ENCODE measurements at regions not wholly inside any gene's neighbourhood (a gene's known extent, or its start where the extent isn't known, plus 50 kb on each side); places are given as distances from the start of the nearest gene placed in this dataset.
A peak's percentile ranks its signal among the peaks of the same experiment; 100 is the strongest.

DNA sequence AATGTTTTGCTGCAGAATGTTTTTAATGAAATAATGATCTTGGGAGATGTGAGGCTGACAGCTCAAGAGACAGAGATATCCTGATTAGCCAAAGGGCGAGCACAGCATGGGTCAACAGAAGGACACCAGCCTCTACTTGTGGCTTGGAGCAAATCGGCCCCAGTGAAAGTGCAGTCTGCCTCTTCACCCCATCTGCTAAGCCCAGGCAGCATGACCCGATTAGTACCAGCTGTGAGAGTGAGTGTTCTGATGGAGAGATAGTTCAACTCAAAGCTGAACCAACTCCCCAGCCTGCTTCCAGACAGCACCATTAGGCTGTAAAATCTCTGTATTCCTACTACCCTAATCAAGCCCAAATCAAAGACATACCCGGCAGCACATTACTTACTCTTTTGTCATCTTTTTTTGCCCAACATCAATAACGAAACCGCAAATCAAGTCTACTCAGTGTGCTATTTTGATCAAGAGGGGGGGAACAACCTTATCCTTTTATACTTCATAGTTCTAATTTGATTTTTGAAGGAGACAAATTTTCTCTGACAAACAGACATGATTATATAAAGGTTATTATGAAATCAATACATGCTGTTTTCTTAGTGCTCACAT, 514.1 kb upstream of the NRSN1 start:
- ATAC-seq (ENCODE audit: low FRiP score) (no peak), DNase-seq (ENCODE audit: low spot score) (no peak)
- TF ChIP-seq, protein P1, sequence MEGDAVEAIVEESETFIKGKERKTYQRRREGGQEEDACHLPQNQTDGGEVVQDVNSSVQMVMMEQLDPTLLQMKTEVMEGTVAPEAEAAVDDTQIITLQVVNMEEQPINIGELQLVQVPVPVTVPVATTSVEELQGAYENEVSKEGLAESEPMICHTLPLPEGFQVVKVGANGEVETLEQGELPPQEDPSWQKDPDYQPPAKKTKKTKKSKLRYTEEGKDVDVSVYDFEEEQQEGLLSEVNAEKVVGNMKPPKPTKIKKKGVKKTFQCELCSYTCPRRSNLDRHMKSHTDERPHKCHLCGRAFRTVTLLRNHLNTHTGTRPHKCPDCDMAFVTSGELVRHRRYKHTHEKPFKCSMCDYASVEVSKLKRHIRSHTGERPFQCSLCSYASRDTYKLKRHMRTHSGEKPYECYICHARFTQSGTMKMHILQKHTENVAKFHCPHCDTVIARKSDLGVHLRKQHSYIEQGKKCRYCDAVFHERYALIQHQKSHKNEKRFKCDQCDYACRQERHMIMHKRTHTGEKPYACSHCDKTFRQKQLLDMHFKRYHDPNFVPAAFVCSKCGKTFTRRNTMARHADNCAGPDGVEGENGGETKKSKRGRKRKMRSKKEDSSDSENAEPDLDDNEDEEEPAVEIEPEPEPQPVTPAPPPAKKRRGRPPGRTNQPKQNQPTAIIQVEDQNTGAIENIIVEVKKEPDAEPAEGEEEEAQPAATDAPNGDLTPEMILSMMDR (IDR thresholded peaks at IDR 0.05): no peak

DNA sequence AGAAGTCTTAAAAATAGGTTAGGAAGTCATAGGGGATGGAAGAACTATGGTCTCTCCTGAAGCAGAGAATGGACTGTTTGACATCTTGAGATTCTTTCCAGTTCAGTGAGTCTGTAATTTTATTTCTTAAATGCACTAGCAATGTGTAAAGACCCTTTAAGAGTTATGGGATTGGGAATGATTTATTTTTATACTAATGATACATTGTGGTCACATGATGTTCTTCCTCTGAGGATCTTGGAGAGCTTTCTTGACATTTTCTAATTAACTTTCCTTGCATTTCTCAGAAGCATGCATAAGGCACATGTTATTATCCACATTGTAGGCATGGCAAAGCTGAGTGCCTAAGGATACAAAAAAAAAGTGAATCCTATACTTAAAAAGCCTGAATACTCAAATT, 507.6 kb upstream of the NRSN1 start:
- TF ChIP-seq, protein P1 (IDR thresholded peaks at IDR 0.05): no peak
- DNase-seq (ENCODE audit: low spot score) (no peak), ATAC-seq (ENCODE audit: low FRiP score) (no peak)

DNA sequence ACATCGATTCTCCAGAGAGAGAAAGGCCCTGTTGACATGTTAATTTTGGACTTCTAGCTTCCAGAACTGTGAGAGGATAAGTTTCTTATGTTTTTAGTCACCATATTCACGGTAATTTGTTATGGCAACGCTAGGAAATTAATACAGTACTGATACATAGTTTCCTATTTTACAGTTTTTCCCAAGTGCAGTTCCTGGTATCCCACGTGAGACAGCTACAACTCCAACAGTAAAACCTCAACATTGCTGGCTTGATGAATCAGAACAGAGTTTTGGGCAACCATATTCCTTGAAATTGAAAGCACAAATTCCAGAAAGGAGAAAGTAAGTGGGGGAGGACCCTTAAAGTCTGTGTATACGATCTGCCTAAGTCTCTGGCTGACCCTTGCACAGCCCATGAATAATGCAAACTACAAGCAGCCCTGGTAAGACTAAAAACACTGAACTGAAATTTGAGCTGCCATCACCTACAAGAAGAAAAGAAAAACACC, 505.1 kb upstream of the NRSN1 start:
- TF ChIP-seq, protein P1 (IDR thresholded peaks at IDR 0.05): no peak
- ATAC-seq (ENCODE audit: low FRiP score): peak; percentile 64

GRCh38 chr6:23630726-23631635, 495.0 kb upstream of the NRSN1 start:
- TF ChIP-seq, protein P1 (IDR thresholded peaks at IDR 0.05): no peak
- ATAC-seq (ENCODE audit: low FRiP score): no peak
- DNase-seq (ENCODE audit: low spot score): no peak

More for the DNA sequence above, 505.1 kb upstream of the NRSN1 start:
- DNase-seq (ENCODE audit: low spot score): no peak

GRCh38 chr6:23633996-23634395, 492.0 kb upstream of the NRSN1 start:
- ATAC-seq (ENCODE audit: low FRiP score) (no peak), DNase-seq (ENCODE audit: low spot score) (no peak)
- TF ChIP-seq, protein P1 (IDR thresholded peaks at IDR 0.05): no peak

GRCh38 chr6:23635150-23635549, 490.9 kb upstream of the NRSN1 start:
- no peak for ATAC-seq (ENCODE audit: low FRiP score)
- TF ChIP-seq, protein P1 (IDR thresholded peaks at IDR 0.05): no peak
- DNase-seq (ENCODE audit: low spot score): no peak
